Stimulated activated effector memory CD8-positive, alpha-beta T cell treated with anti-CD3 and anti-CD28 coated beads, Interleukin-12 subunit alpha, Interleukin-12 subunit beta, amount 100 ng/mL, for 72 hours (primary cell): ENCODE measurements at regions not wholly inside any gene's neighbourhood (a gene's known extent, or its start where the extent isn't known, plus 50 kb on each side); places are given as distances from the start of the nearest gene placed in this dataset.

Source experiments
- ATAC-seq: fragments of 150-1000 bp; cut with Tn5 transposase; 2 replicates; pipeline ENCODE4 v1.10.0; 2021
- DNase-seq, 2 donors: peaks; one replicate each; pipeline ENCODE4 v3.0.0; 2021 to 2022; ENCODE audit warnings: low spot score in 2 of 2
- H3K27ac Mint-ChIP-seq: one replicate; pipeline ENCODE4 v1.8.0; 2022; ENCODE audit warnings: mild to moderate bottlenecking, mixed read lengths
- H3K36me3 Mint-ChIP-seq: one replicate; pipeline ENCODE4 v1.8.0; 2022; ENCODE audit warnings: mild to moderate bottlenecking, mixed read lengths
- H3K4me1 Mint-ChIP-seq: one replicate; pipeline ENCODE4 v1.8.0; 2022; ENCODE audit warnings: mixed read lengths
- H3K4me3 Mint-ChIP-seq: one replicate; pipeline ENCODE4 v1.8.0; 2022; ENCODE audit warnings: mild to moderate bottlenecking, mixed read lengths
- H3K9me3 Mint-ChIP-seq: one replicate; pipeline ENCODE4 v1.8.0; 2022; ENCODE audit warnings: mixed read lengths

- Mint-ChIP-seq H3K4me1 (peaks cover 31% of the 10 kb centered on the region), H3K4me3 (no peak overlapping the region), H3K9me3 (peaks cover 7% of the 10 kb centered on the region), H3K27ac (no peak overlapping the region), H3K36me3 (peaks cover 6% of the 10 kb centered on the region)
- no peak for DNase-seq
- no peak for ATAC-seq
These were observed 89.4 kb downstream of the SNX18 start for GRCh38 chr5:54607006-54607405.

- Mint-ChIP-seq H3K4me1 (peaks cover 10% of the 10 kb centered on the region), H3K36me3 (no peaks in the 10 kb centered on the region), H3K27ac (no peak overlapping the region), H3K9me3 (peaks cover 2% of the 10 kb centered on the region), H3K4me3 (no peak overlapping the region)
- ATAC-seq (no peak), DNase-seq (no peak)
These were observed 85.8 kb downstream of the SNX18 start for GRCh38 chr5:54603372-54603771.

- peaks cover 7% of the 10 kb centered on the region for H3K9me3 Mint-ChIP-seq
- DNase-seq (no peak), ATAC-seq (no peak)
- H3K27ac Mint-ChIP-seq: peak overlapping the region; percentile 34
- no peak overlapping the region for H3K4me3 Mint-ChIP-seq
- peaks cover 10% of the 10 kb centered on the region for H3K4me1 Mint-ChIP-seq
- H3K36me3 Mint-ChIP-seq: no peaks in the 10 kb centered on the region
These were observed 84.9 kb downstream of the SNX18 start for GRCh38 chr5:54602475-54602874.

GRCh38 chr5:54601411-54602230, 84.1 kb downstream of the SNX18 start:
- DNase-seq (no peak), ATAC-seq (no peak)
- Mint-ChIP-seq H3K4me3 (no peak overlapping the region), H3K36me3 (no peaks in the 10 kb centered on the region), H3K27ac (peak overlapping the region; percentile 34), H3K9me3 (peaks cover 14% of the 10 kb centered on the region), H3K4me1 (peaks cover 9% of the 10 kb centered on the region)
